GM18951 (cell line): ENCODE measurements at regions not wholly inside any gene's neighbourhood (a gene's known extent, or its start where the extent isn't known, plus 50 kb on each side); places are given as distances from the start of the nearest gene placed in this dataset.

Source experiments
- POLR2A ChIP-seq: IDR thresholded peaks from 4 replicates; pipeline ENCODE4 v1.6.1; 2011; ENCODE audit warnings: mild to moderate bottlenecking; ENCODE audit not compliant: insufficient read length, insufficient read depth; ENCODE audit errors: extremely low read depth
- in situ Hi-C: fragments of 300-500 bp; cut with MboI; formaldehyde crosslinking; loops from one replicate; pipeline ENCODE4 v1.12.0; 2022; ENCODE audit warnings: low sequenced_read_pairs, mixed read lengths, inconsistent platforms; ENCODE audit not compliant: unreplicated experiment

DNA sequence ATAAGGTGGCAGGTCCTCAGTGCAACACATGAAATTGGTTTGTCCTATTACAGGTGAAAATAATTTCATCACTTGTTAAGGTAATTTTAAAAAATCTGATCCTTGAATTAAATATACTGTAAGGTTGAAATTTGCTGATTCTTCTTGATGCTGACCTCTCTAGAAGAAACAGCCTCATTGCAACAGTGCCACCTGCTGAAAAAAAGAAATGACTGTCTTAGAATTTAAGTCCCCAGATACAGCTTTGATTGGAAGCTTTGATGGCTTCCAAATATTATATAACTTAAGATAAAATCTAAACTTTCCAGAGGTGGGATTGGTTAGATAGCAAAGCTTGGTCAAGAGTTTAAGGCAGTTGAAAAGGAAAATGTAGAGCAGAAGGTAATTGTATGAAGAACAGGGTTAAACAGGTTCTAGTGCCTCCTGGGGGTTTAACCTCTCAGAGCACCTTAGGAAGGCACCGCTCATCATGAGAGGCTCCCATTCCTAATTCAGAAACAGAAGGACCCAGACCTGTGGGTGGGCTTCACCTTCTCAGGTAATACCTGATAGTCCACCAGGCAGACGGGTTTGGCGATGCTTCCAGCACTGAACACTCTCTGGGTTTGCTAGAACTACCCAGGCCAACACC, 401.0 kb downstream of the PAX1 start:
- no peak for TF ChIP-seq POLR2A
- in situ Hi-C loops = no loop called here

DNA sequence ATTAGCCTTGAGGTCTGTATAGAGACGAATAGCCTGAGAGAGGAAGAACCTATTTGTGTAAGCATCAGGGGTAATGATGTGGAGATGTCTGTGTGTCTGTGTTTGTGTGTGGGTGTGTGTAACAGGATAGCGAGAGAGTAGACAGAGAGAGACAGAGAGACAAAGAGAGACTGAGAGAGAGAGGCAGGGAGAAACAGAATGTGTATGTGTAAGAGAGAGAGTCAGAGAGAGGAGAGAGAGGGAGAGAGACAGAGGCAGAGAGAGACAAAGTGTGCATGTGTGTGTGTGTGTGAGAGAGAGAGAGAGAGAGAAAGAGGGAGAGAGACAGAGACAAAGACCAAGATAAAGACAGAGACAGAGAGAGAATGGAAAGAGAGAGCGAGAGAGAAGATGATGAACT, 396.1 kb downstream of the PAX1 start:
- no peak for TF ChIP-seq POLR2A

DNA sequence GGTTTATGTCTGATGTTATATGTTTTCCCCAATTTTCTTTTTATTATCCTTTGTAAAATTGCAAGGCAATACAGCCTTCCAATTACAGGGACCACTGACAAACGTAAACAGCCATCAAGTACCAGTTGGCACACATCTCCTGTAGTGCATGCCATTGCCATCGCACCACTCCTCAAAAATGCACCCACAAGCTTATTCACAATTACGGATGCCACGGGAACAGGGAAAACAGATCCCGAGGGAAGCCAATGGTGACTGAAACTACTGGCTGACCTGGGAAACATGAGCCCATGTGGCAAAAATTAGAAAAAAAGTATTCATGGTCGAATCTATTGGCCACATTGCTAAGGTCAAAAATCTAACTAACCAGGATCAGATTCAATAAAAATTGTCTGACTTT, 395.2 kb downstream of the PAX1 start:
- in situ Hi-C loops = no loop called here
- no peak for TF ChIP-seq POLR2A

More for the DNA sequence above, 396.1 kb downstream of the PAX1 start:
- in situ Hi-C loops = no loop called here

DNA sequence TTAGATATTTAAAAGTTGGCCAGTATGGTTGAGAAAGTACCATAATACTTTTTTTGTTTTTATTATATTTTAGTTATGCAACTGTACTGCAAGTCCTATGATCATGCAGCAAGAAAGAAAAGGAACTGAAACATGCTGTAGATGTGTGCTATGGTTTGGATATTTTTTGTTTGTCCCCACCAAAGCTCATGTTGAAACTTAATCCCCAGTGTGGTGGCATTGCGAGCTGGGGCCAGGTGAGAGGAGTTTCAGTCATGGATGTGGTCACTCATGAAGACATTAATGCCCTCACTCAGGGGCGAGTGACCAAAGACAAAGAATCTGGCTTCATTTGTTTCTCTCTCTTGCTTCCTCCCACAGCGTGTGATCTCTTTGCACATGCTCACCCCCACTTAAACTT, 393.9 kb downstream of the PAX1 start:
- TF ChIP-seq POLR2A = no peak
- in situ Hi-C loops = no loop called here

DNA sequence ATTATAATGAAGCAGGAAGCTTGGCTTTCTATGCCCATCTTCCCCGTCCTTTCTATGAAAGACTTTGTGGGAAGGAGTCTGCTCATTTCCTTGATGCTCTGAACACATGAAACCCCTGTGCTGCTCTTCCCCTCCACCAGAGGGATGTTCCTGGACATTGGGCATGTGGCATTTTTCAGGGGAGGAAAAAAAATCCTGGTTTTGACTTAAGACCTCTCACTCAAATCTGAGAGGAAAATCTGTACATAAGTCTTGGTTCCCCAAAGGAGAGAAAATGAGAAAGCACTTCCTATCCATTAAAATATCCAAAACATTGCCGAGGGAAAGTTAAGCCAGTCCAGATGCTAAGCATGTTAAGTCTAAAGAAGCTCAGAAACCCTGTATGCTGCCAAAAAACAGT, 393.0 kb downstream of the PAX1 start:
- no peak for TF ChIP-seq POLR2A
- in situ Hi-C loops = no loop called here

DNA sequence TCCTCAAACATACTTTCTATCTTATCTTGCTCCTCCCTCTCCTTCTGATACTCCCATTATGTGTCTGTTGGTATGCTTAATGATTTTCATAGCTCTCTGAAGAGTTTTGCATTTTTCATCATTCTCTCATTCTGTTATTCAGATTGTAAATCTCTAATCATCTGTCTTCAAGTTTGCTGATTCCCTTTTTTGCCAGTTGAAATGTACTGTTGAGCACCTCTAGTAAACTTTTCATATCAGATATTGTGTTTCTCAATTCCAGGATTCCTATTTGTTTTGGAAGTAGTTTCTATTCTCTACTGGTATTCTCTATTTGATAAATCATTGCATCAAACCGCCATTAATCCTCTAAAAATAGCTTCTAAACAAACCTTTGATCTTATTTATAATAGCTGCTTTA, 387.7 kb downstream of the PAX1 start:
- in situ Hi-C loops = no loop called here
- TF ChIP-seq POLR2A = no peak

DNA sequence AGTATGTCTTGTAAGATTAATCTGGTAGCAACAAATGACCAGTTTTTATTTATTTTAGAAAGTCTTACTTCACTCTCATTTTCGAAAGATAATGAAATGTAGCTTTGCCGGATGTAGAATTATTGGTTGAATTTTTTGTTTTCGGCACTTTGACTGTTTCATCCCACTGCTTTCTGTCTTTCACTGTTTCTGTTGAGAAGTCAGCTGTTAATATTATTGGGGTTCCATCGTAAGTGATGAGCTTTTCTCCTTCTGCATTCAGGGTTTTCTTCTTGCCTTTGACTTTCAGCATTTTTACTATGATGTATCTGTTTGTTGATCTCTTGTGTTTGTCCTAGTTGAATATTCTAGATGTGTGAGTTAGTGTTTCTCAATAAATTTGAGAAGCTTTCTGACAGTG, 383.4 kb downstream of the PAX1 start:
- in situ Hi-C loops = no loop called here
- TF ChIP-seq POLR2A = no peak

DNA sequence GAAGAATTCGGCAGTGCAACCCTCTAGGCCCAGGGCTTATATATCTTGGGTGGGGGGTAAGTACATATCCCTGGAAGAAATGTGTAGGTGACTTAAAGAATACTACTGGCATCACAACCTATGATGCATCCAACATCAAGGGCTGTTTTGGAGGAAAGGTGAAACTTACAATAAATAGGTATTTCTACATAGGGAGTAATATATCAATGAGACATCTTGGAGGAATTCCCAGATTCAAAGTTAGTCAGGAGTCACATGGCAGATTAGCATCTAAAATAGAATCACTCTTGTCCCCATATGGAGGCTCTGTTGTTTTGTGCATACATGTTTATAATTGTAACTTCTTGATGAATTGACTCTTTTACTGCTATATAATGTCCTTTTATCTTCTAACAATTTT, 375.5 kb downstream of the PAX1 start:
- in situ Hi-C loops = no loop called here
- no peak for TF ChIP-seq POLR2A

DNA sequence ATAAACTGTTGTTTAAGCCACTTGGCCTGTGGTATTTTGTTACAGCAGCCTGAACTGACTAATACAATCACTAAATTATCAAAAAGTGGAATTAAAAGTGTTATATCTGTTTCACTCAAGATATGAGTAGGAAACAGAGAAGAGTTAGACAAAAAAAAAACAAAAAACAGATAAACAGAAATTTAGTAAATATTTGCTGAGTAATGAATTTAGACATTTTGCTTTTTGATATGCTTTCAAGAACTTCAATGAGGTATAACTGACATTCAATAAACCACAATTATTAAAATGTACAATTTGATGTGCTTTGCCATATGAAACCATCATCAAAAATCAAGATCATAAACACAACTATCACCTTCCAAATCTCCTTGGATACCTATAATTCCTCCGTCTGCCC, 369.2 kb downstream of the PAX1 start:
- no peak for TF ChIP-seq POLR2A
- in situ Hi-C loops = no loop called here

DNA sequence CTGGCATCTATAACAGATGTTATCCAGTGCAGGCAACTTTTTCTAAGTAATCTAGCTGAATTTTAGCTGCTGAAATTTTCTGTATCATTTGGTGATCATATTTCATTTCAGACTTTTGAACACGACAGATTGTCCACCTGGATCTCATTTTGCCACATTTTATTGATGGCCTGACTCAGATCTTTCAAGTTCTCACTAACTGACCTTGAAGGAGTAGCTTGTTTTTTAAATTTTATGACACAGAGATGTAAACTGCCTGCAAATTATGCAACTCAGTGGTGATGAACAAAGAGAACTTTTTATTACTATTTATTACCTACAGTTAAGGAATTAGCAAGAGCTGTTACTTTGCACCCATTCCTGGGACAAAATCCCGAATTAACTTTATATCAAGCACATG, 366.4 kb downstream of the PAX1 start:
- TF ChIP-seq POLR2A = no peak
- in situ Hi-C loops = no loop called here

DNA sequence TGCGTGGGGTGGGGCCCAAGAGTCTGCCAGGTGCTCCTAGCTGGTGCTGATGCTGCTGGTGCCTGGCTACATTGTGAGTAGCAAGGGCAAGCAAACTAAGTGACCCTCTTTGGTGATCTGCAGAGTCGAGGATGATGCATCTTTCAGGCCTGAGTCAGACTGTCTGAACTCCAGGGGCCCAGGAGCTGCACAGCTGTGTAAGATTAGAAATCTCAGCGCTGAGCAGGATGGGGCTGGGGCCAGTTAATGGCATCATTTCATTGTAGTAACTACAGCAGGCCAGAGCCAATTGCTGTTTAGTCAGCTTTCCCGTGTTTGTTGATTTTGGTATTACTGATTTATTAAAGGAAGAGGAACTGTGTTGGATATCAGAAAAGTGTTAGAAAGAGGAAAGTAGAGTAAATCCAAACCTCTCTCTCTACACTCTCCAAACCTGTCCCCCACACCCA, 365.2 kb downstream of the PAX1 start:
- in situ Hi-C loops = no loop called here
- TF ChIP-seq POLR2A = no peak

DNA sequence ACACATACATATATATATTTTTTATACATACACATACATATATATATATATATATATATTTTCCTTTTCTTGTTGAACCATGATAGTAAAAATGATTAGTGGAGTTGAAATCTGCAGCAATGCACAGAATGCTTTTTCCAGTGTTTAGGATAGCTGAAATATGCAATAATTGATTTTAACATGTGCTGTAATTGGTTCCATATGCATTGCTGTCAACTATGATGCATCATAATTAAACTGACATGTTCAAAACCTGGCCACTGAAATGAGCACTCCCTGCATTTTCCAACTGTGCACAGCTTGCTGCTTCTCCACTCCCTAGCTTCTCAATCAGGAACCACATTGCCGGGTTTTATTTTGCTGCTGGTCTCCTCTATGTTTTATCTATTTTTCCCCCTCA, 358.3 kb downstream of the PAX1 start:
- no peak for TF ChIP-seq POLR2A
- in situ Hi-C loops = no loop called here

DNA sequence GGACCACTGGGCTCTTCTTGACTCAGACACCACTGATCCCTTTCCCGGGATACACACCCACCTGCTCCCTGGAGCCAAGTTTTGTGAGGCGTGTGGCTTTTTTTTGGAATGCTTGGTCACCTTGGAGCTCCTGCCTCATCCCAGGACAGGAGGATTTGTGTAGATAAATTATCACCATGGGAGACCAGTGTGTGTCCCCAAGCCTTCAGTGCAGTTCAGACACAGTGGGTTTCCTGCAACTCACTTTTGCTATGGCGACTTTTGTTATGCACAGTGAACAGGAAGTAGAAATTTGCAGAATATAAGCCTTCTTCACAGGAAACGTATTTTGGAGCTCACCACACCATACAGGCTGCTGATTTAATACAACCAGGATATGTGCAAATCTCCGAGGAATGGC, 357.4 kb downstream of the PAX1 start:
- TF ChIP-seq POLR2A = no peak
- in situ Hi-C loops = no loop called here

DNA sequence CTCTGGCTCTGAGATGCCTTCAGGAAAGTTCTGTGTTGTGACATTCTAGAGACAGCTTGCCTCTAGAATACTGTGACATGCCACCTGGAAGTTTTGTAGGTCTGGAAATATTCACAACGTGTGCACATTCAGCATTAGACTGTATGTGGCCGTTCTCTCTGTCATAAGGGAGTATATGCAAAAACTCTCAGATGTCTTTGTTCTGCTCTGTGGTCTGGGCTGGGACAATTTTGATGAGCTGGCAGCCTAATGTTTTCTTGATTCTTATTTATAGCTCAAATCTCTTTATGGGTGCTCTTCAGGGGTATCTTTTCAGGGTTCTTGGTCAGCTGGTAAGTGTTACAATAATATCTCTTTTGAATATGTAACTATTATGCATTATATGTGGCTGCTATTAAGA, 355.1 kb downstream of the PAX1 start:
- in situ Hi-C loops = no loop called here
- TF ChIP-seq POLR2A = no peak

DNA sequence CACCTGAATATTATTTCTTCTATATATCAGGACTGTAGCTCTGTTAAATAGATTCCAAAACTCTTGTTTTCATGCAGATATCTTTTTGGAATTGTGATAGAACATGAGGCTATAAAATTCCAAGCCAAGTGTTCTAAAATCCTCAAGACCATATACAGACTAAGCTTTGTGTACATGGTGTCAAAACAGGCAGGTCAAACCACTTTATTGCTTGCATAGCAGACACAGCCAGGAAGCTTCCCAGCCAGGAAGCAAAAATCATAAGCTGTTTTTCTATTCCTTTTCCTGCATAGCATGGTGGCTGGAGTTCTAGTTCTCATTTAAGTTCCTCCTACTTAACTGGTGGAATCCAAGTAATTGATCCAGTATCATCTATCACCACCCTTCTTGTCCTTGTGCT, 353.3 kb downstream of the PAX1 start:
- TF ChIP-seq POLR2A = no peak
- in situ Hi-C loops = no loop called here
